Mesenchymal stem cell (in vitro differentiated cells and primary cell): ENCODE measurements at regions not wholly inside any gene's neighbourhood (a gene's known extent, or its start where the extent isn't known, plus 50 kb on each side); places are given as distances from the start of the nearest gene placed in this dataset.

ENCODE experiments used
- DNase-seq: peaks from one replicate; pipeline ENCODE4 v3.0.0-alpha.2; 2013
- H2AFZ ChIP-seq: one replicate; pipeline ENCODE4 v1.6.1; 2013; ENCODE audit warnings: low read depth, mild to moderate bottlenecking, control low read depth, inconsistent platforms, low read length, moderate library complexity
- H2AK5ac ChIP-seq: 2 replicates; pipeline ENCODE4 v1.6.1; 2013; ENCODE audit warnings: low read length, moderate library complexity, mild to moderate bottlenecking, inconsistent platforms; ENCODE audit not compliant: severe bottlenecking
- H2BK120ac ChIP-seq: one replicate; pipeline ENCODE4 v1.6.1; 2013; ENCODE audit warnings: low read depth, mild to moderate bottlenecking, inconsistent platforms, low read length, moderate library complexity
- H2BK12ac ChIP-seq, 2 experiments: one replicate each; pipeline ENCODE4 v1.6.1; 2013; ENCODE audit warnings: inconsistent platforms in 2 of 2, low read length in 2 of 2, mild to moderate bottlenecking in 2 of 2, moderate library complexity in 2 of 2, control low read depth in 1 of 2
- H2BK15ac ChIP-seq: one replicate; pipeline ENCODE4 v1.6.1; 2013; ENCODE audit warnings: mild to moderate bottlenecking, low read depth, inconsistent platforms; ENCODE audit not compliant: poor library complexity, severe bottlenecking
- H2BK5ac ChIP-seq: 2 replicates; pipeline ENCODE4 v1.6.1; 2013; ENCODE audit warnings: low read depth, mild to moderate bottlenecking, low read length, control low read depth, inconsistent platforms; ENCODE audit not compliant: poor library complexity, severe bottlenecking
- H3K14ac ChIP-seq, 2 experiments: one replicate each; pipeline ENCODE4 v1.6.1; 2013; ENCODE audit warnings: inconsistent platforms in 2 of 2, low read length in 2 of 2, control low read depth in 1 of 2, mild to moderate bottlenecking in 1 of 2, moderate library complexity in 1 of 2
- H3K18ac ChIP-seq, 2 experiments: one replicate each; pipeline ENCODE4 v1.6.1; 2013; ENCODE audit warnings: inconsistent platforms in 2 of 2, low read length in 2 of 2, control low read depth in 1 of 2, low read depth in 1 of 2, mild to moderate bottlenecking in 1 of 2
- H3K23ac ChIP-seq, 2 experiments: one replicate each; pipeline ENCODE4 v1.6.1; 2013; ENCODE audit warnings: inconsistent platforms in 2 of 2, low read length in 2 of 2, mild to moderate bottlenecking in 2 of 2, moderate library complexity in 2 of 2, control low read depth in 1 of 2
- H3K27ac ChIP-seq: 2 replicates; pipeline ENCODE4 v1.5.1; 2013; ENCODE audit warnings: mild to moderate bottlenecking, moderate library complexity, low read length, control low read depth, inconsistent platforms; ENCODE audit not compliant: poor library complexity, severe bottlenecking
- H3K27me3 ChIP-seq, 2 experiments: 2 replicates each; pipeline versions ENCODE4 v1.6.1 to v1.7.0; 2013; ENCODE audit warnings: low read length in 2 of 2, mild to moderate bottlenecking in 2 of 2, moderate library complexity in 2 of 2, control low read depth in 1 of 2, inconsistent platforms in 1 of 2; ENCODE audit not compliant: control insufficient read depth in 1 of 2, insufficient read depth in 1 of 2
- H3K36me3 ChIP-seq, 2 experiments: 2 replicates each; pipeline versions ENCODE4 v1.6.1 to v1.7.0; 2013; ENCODE audit warnings: low read length in 2 of 2, control low read depth in 1 of 2, inconsistent platforms in 1 of 2, low read depth in 1 of 2, mild to moderate bottlenecking in 1 of 2; ENCODE audit not compliant: insufficient read depth in 2 of 2, control insufficient read depth in 1 of 2
- H3K4ac ChIP-seq, 2 experiments: one replicate each; pipeline ENCODE4 v1.6.1; 2013; ENCODE audit warnings: inconsistent platforms in 2 of 2, low read length in 2 of 2, mild to moderate bottlenecking in 2 of 2, moderate library complexity in 2 of 2, control low read depth in 1 of 2, low read depth in 1 of 2
- H3K4me1 ChIP-seq: 2 replicates; pipeline ENCODE4 v1.6.1; 2013; ENCODE audit warnings: low read depth, low read length, control low read depth; ENCODE audit not compliant: control insufficient read depth, insufficient read depth
- H3K4me2 ChIP-seq: 2 replicates; pipeline ENCODE4 v1.6.1; 2013; ENCODE audit warnings: low read length, mild to moderate bottlenecking, inconsistent platforms; ENCODE audit not compliant: poor library complexity, severe bottlenecking
- H3K4me3 ChIP-seq, 2 experiments: 2 replicates each; pipeline versions ENCODE4 v1.5.1 to v1.7.0; 2013; ENCODE audit warnings: low read length in 2 of 2, mild to moderate bottlenecking in 2 of 2, control low read depth in 1 of 2, low read depth in 1 of 2; ENCODE audit not compliant: insufficient read depth in 1 of 2
- H3K79me1 ChIP-seq: replicated peaks from 2 replicates; pipeline ENCODE4 v1.6.1; 2013; ENCODE audit warnings: mild to moderate bottlenecking, control low read depth, low read length, inconsistent platforms; ENCODE audit not compliant: poor library complexity, severe bottlenecking
- H3K9ac ChIP-seq: 2 replicates; pipeline ENCODE4 v1.7.0; 2013; ENCODE audit warnings: mild to moderate bottlenecking, low read length, moderate library complexity
- H3K9me3 ChIP-seq: 2 replicates; pipeline ENCODE4 v1.7.0; 2013; ENCODE audit warnings: mild to moderate bottlenecking, low read length; ENCODE audit not compliant: control insufficient read depth
- H4K8ac ChIP-seq: one replicate; pipeline ENCODE4 v1.6.1; 2013; ENCODE audit warnings: inconsistent platforms, mild to moderate bottlenecking, low read length, moderate library complexity
- H4K91ac ChIP-seq: one replicate; pipeline ENCODE4 v1.6.1; 2013; ENCODE audit warnings: mild to moderate bottlenecking, low read length, inconsistent platforms
- WGBS: methylation state at CpG from one replicate; pipeline ENCODE4 v1.1.7; 2013; ENCODE audit warnings: mixed read lengths; 5-methylcytosine and 5-hydroxymethylcytosine counted together

DNA sequence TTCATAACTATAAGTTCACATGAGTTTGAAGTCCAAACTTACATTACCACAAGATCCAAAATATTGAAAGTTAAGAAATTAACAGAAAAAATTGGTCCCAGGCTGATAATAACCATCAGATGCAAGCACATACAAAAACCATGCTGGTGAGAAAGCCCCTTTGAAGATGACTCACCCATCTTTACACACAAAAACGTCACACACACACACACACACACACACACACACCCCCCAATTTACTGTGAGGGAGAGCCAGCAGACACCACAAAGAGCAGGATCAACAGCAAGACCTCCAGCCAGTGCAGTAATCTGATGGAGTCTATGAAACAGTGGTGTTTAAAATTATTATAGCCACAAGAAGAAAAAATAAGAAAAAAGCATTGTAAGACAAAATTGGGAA lies 50.1 kb upstream of the DRGX start:
- no peak overlapping the region for H2BK5ac ChIP-seq
- H3K4ac ChIP-seq = no peak overlapping the region
- H2BK12ac ChIP-seq = no peak overlapping the region
- peaks cover 0 to 5% of the 10 kb centered on the region in 2 experiments for H3K27me3 ChIP-seq
- H2AK5ac ChIP-seq = no peak overlapping the region
- no peaks in the 10 kb centered on the region for H3K79me1 ChIP-seq
- no peak overlapping the region for H2AFZ ChIP-seq
- H3K9ac ChIP-seq = no peak overlapping the region
- no peak overlapping the region for H2BK120ac ChIP-seq
- H3K23ac ChIP-seq = no peak overlapping the region
- H3K14ac ChIP-seq = no peak overlapping the region
- DNase-seq = no peak
- no peak overlapping the region for H3K18ac ChIP-seq
- H4K8ac ChIP-seq = no peak overlapping the region
- no peak overlapping the region for H3K27ac ChIP-seq
- H3K4me3 ChIP-seq = no peak overlapping the region
- H3K36me3 ChIP-seq = peaks cover 0 to 4% of the 10 kb centered on the region in 2 experiments
- H2BK15ac ChIP-seq = no peak overlapping the region
- no CpG with 5 or more reads among the region's 1 CpG for WGBS
- no peak overlapping the region for H4K91ac ChIP-seq
- peaks cover 9% of the 10 kb centered on the region for H3K9me3 ChIP-seq
- H3K4me1 ChIP-seq = no peaks in the 10 kb centered on the region
- no peak overlapping the region for H3K4me2 ChIP-seq
